Tibial artery (tissue), 4 donors: ENCODE measurements at regions not wholly inside any gene's neighbourhood (a gene's known extent, or its start where the extent isn't known, plus 50 kb on each side); places are given as distances from the start of the nearest gene placed in this dataset.

ENCODE experiments used
- DNase-seq, 2 donors: peaks; one replicate each; pipeline ENCODE4 v3.0.0-alpha.2; 2019
- H3K27ac ChIP-seq, 2 donors: fragments of 200-600 bp; sonication (generic) in 1 of 2; 1 replicate in 1 of 2; 2 replicates in 1 of 2; pipeline ENCODE4 v1.5.1; 2018 to 2019; ENCODE audit warnings: mild to moderate bottlenecking in 1 of 2
- H3K27me3 ChIP-seq, 2 donors: fragments of 200-600 bp; sonication (generic) in 1 of 2; one replicate each; pipeline versions ENCODE4 v1.5.1 to v1.6.0; 2016 to 2019
- H3K36me3 ChIP-seq, 3 donors: fragments of 200-600 bp; sonication (generic) in 2 of 3; one replicate each; pipeline ENCODE4 v1.5.1; 2016 to 2019; ENCODE audit warnings: mild to moderate bottlenecking in 2 of 3
- H3K4me1 ChIP-seq, 4 donors: fragments of 200-600 bp; sonication (generic) in 2 of 4; 1 replicate in 3 of 4; 2 replicates in 1 of 4; pipeline ENCODE4 v1.5.1; 2016 to 2019
- H3K4me3 ChIP-seq, 2 donors: fragments of 200-600 bp; sonication (generic) in 1 of 2; 1 replicate in 1 of 2; 2 replicates in 1 of 2; pipeline ENCODE4 v1.5.1; 2018 to 2019; ENCODE audit warnings: mild to moderate bottlenecking in 2 of 2
- H3K9me3 ChIP-seq, 3 donors: fragments of 200-600 bp; sonication (generic) in 1 of 3; one replicate each; pipeline ENCODE4 v1.5.1; 2016 to 2019
- CTCF ChIP-seq, 2 experiments: fragments of 200-600 bp in 1 of 2; fragments of 450-650 bp in 1 of 2; IDR thresholded peaks; one replicate each; pipeline ENCODE4 v1.5.1; 2017 to 2019; ENCODE audit warnings: antibody characterized with exemption in 2 of 2, mild to moderate bottlenecking in 1 of 2, moderate library complexity in 1 of 2
- intact Hi-C: fragments of 100-400 bp; cut with DNase I; formaldehyde crosslinking; loops from one replicate; pipeline ENCODE4 v1.15.0; 2023; ENCODE audit warnings: low total_unique reads

DNA sequence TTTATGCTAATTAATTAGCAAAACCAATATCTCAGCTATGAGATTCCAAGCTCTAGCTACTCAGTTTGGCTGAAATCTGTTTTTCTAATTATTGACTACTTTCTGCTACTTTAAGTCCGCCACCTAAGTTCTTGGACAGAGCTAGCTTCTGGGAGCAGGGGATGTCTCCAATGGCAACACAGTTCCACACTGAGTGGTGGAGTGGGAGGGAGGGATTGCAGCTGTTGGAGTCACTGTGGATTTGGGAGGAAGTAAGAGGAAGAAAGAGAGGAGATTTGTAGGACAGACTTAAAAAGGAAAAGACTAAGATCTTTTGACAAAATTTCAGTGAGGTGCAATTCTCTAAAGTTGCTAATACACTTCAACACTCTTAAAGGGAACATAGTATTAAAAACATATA lies 450.8 kb downstream of the NFIB start:
- Histone ChIP-seq H3K4me1 (peaks cover 0 to 21% (median 8%) of the 10 kb centered on the region in 4 donors), H3K27ac (peak overlapping the region; percentile 20 to 43), H3K9me3 (no peaks in the 10 kb centered on the region), H3K36me3 (no peaks in the 10 kb centered on the region), H3K4me3 (no peak overlapping the region), H3K27me3 (no peaks in the 10 kb centered on the region)
- peak; percentile 74 for DNase-seq
- TF ChIP-seq CTCF (IDR thresholded peaks at IDR 0.05): no peak
- intact Hi-C loops: no loop called here

- Histone ChIP-seq H3K4me3 (no peak overlapping the region), H3K27me3 (no peaks in the 10 kb centered on the region), H3K9me3 (no peaks in the 10 kb centered on the region), H3K27ac (peak overlapping the region; percentile 20 to 43), H3K36me3 (no peaks in the 10 kb centered on the region), H3K4me1 (peaks cover 0 to 21% (median 8%) of the 10 kb centered on the region in 4 donors)
- no peak for DNase-seq
- intact Hi-C loops: no loop called here
- TF ChIP-seq CTCF (IDR thresholded peaks at IDR 0.05): no peak
These were observed 451.3 kb downstream of the NFIB start for GRCh38 chr9:13862654-13863053.

DNA sequence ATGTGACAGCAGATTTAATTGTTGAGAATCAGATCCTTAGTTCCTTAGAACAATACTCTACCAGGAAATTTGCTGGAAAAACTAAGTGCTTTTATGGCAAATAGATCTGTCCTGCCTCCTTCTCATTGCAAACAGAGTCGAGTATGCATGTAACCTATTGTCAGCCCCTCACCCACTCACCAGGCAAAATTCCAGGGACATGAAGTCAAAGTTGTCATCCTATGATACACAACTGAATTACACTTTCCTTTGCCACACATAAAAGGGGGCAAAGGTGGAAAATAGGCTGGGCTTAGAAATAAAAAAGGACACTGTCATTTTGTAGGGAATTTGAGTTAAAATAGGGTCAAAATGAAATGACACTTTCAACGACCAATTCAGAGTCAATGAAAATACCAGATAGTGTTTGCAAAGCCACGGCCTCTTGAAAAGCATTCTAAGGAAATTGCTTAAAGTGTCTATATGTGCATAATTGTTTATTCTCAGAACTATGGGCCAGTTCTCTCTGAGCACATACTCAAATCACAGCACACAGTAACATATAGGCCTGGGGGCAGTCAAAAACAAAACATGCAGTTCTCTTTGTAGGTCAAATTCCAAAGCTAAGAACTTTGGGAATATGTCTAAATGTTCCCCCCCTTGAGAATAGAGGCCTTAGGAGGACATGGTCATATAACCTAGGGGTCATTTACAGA lies 452.8 kb downstream of the NFIB start:
- no peak for TF ChIP-seq CTCF (IDR thresholded peaks at IDR 0.05)
- DNase-seq: no peak
- Histone ChIP-seq H3K27ac (peak overlapping the region in 1 of 2 donors; percentile 10), H3K36me3 (no peaks in the 10 kb centered on the region), H3K4me1 (peaks cover 0 to 21% (median 8%) of the 10 kb centered on the region in 4 donors), H3K27me3 (no peaks in the 10 kb centered on the region), H3K9me3 (no peaks in the 10 kb centered on the region), H3K4me3 (no peak overlapping the region)
- intact Hi-C loops: no loop called here

DNA sequence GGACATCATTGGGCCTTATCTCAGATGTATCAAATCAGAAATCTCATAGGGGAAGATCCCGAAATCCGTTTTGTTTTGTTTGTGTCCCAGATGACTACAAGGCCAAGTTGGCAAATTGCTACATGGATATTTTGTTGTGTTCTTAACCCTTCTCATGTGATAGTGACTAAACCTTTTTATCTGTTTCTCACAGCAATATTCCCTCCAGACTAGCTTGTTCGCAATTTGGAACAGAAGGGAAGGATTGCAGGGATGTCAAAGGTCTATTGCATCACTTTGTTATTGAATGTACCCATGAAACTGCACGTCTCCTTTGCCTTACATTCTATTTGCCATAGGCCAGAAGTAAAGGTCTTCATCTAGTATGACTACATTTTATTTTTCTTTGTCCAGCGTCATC lies 453.9 kb downstream of the NFIB start:
- H3K27ac ChIP-seq: peak overlapping the region in 1 of 2 donors; percentile 10

GRCh38 chr9:13857521-13857920 lies 456.4 kb downstream of the NFIB start:
- H3K27ac ChIP-seq: no peak overlapping the region
- H3K4me3 ChIP-seq: no peak overlapping the region
- intact Hi-C loops: no loop called here
- H3K4me1 ChIP-seq: peaks cover 0 to 4% (median 2%) of the 10 kb centered on the region in 4 donors
- no peak for TF ChIP-seq CTCF (IDR thresholded peaks at IDR 0.05)
- no peaks in the 10 kb centered on the region for H3K9me3 ChIP-seq
- DNase-seq: no peak
- no peaks in the 10 kb centered on the region for H3K36me3 ChIP-seq
- no peaks in the 10 kb centered on the region for H3K27me3 ChIP-seq

More for the DNA sequence above, 453.9 kb downstream of the NFIB start:
- no peak for TF ChIP-seq CTCF (IDR thresholded peaks at IDR 0.05)
- Histone ChIP-seq H3K4me3 (no peak overlapping the region), H3K27me3 (no peaks in the 10 kb centered on the region), H3K36me3 (no peaks in the 10 kb centered on the region), H3K9me3 (no peaks in the 10 kb centered on the region), H3K4me1 (peaks cover 0 to 21% (median 8%) of the 10 kb centered on the region in 4 donors)
- no peak for DNase-seq
- intact Hi-C loops: no loop called here
